ENCODE measurements at regions not wholly inside any gene's neighbourhood (a gene's known extent, or its start where the extent isn't known, plus 50 kb on each side); places are given as distances from the start of the nearest gene placed in this dataset.

DNA sequence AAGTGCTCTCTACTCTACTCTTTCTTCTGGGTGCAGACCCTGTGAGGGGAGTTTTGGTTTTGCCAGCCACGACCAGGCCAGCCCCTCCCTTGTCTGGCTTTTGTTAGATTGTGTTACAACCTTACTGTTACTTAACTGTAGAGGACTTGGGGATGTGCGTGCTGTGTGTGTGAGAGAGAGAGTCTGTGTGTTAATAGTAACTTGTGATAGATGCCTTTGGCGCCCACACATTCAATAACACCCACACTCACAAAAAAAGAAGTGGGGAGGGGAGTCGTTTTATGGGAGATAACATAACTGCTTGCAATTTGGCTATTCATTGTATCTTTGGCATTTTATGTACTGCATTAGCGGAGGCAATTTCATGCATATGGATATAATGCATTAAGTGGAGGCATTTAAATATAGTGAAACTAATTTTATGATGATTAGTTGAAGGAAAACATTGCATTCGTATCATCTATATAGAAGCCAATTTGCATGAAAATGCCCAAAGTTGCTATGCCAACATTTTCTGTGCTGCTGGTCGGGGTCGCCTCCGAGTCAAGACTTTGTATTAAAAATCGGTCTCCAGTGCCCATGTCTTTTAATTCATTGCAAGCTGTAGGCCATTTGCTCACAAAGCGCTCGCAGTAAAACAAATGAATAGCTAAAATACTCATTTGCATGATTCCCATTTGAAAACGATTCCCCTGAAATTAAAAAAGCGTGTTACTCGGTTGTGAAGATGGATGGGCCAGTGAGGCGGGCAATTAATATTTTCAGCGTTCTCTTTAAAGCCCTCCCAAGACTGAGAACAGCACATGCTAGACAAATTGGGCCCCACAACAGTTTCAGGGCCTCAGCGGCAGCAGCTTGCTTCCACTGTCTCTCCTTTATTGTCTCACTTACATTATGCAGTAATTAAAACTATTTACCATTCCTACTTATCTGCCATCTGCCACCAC, 158.5 kb upstream of the SMAD3 start:
- Histone ChIP-seq H3K36me3 (ENCODE audit: control insufficient read depth, insufficient read depth, low read length) (no peaks in the 10 kb centered on the region), H3K9me1 (ENCODE audit: insufficient read depth, low read length) (no peaks in the 10 kb centered on the region), H4K20me1 (ENCODE audit: insufficient read depth, low read length) (no peaks in the 10 kb centered on the region), H3K4me2 (ENCODE audit: low read depth, low read length) (no peak overlapping the region), H2BK5ac (ENCODE audit: low read depth, low read length, poor library complexity, severe bottlenecking) (no peak overlapping the region), H4K8ac (ENCODE audit: low read depth in 2 of 2, low read length in 2 of 2) (no peak overlapping the region), H2BK20ac (ENCODE audit: low read depth, low read length) (no peak overlapping the region), H2AK9ac (replicated peaks; ENCODE audit: low read depth, low read length, poor library complexity) (no peak overlapping the region), H3K14ac (replicated peaks; ENCODE audit: low read depth, low read length) (no peak overlapping the region), H3K4me1 (ENCODE audit: control insufficient read depth, insufficient read depth, low read length) (peaks cover 12% of the 10 kb centered on the region), H2BK15ac (ENCODE audit: low read depth, low read length) (no peak overlapping the region), H3K23ac (ENCODE audit: low read depth, low read length) (no peak overlapping the region), H4K5ac (ENCODE audit: low read depth, low read length) (no peak overlapping the region), H2BK120ac (ENCODE audit: low read depth, low read length) (no peak overlapping the region), H3K27ac (ENCODE audit: insufficient read depth, low read length) (no peak overlapping the region), H2AK5ac (ENCODE audit: low read depth, low read length) (no peak overlapping the region), H3K56ac (ENCODE audit: extremely low read depth, insufficient read depth, low read length) (no peak overlapping the region), H3K9me3 (ENCODE audit: control insufficient read depth, insufficient read depth, low read length) (peaks cover 2% of the 10 kb centered on the region; the same call in 1 of the 2 replicates), H3K4me3 (ENCODE audit: insufficient read depth, low read depth, low read length) (no peak overlapping the region), H2AFZ (replicated peaks; ENCODE audit: low read length, poor library complexity) (no peak overlapping the region), H3K9ac (ENCODE audit: low read depth, low read length) (no peak overlapping the region), H3K27me3 (ENCODE audit: control insufficient read depth, insufficient read depth, low read length) (peaks cover 1% of the 10 kb centered on the region; the same call in 1 of the 2 replicates), H4K91ac (ENCODE audit: insufficient read depth, low read depth, low read length) (no peak overlapping the region), H3K79me1 (ENCODE audit: low read depth in 1 of 2, low read length in 2 of 2) (no peaks in the 10 kb centered on the region), H3K18ac (ENCODE audit: low read depth, low read length) (no peak overlapping the region), H3K4ac (ENCODE audit: low read depth, low read length) (no peak overlapping the region)
- dilution Hi-C loops (cut with HindIII; ENCODE audit: low sequenced_read_pairs, unreplicated experiment) (no loop called here), intact Hi-C loops (cut with micrococcal nuclease) (no loop called here), in situ Hi-C loops (cut with MboI; ENCODE audit: low sequenced_read_pairs) (no loop called here)
- no TSS peak for BruUV-seq (replicated peaks)
- no peak for DNase-seq
- ChIA-PET POLR2A (ENCODE audit: unreplicated experiment) (no interaction called here), CTCF (interaction anchor here (0.7 kb wide), 1 partner anchor 290 kb away, joined by 3 read pairs; no protein-coding TSS in a partner anchor)
- ATAC-seq (ENCODE audit: low read depth) = no peak
- 90% methylated on average over 6 of the region's 18 CpGs; no CpG with 5 or more reads in 1 of the 2 experiments for WGBS, 2 experiments (ENCODE audit: extremely low coverage in 2 of 2, insufficient read length in 1 of 2)
- TF ChIP-seq, protein P1, sequence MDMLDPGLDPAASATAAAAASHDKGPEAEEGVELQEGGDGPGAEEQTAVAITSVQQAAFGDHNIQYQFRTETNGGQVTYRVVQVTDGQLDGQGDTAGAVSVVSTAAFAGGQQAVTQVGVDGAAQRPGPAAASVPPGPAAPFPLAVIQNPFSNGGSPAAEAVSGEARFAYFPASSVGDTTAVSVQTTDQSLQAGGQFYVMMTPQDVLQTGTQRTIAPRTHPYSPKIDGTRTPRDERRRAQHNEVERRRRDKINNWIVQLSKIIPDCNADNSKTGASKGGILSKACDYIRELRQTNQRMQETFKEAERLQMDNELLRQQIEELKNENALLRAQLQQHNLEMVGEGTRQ (IDR thresholded peaks at IDR 0.05; ENCODE audit: low read depth, low read length) = no peak
- TF ChIP-seq POLR2A (IDR thresholded peaks at IDR 0.05; ENCODE audit: low read depth, low read length) (no peak), FOS (IDR thresholded peaks at IDR 0.05; ENCODE audit: low read depth, low read length) (no peak), MXI1 (IDR thresholded peaks at IDR 0.05; ENCODE audit: borderline replicate concordance, low read depth, low read length) (no peak), RAD21 (IDR thresholded peaks at IDR 0.05; ENCODE audit: low read length) (no peak), BHLHE40 (IDR thresholded peaks at IDR 0.05; ENCODE audit: low read depth, low read length) (no peak), RFX5 (IDR thresholded peaks at IDR 0.05; ENCODE audit: low read depth, low read length) (no peak), RCOR1 (IDR thresholded peaks at IDR 0.05; ENCODE audit: insufficient replicate concordance, low read length) (no peak), CHD1 (IDR thresholded peaks at IDR 0.05; ENCODE audit: low read depth, low read length) (no peak), SMC3 (IDR thresholded peaks at IDR 0.05; ENCODE audit: low read depth, low read length) (no peak), MAZ (IDR thresholded peaks at IDR 0.05; ENCODE audit: borderline replicate concordance, low read depth, low read length) (no peak), NFE2L2 (IDR thresholded peaks at IDR 0.05; ENCODE audit: low read depth, low read length) (no peak), CEBPB (IDR thresholded peaks at IDR 0.05; ENCODE audit: low read depth, low read length) (no peak), MAFK (IDR thresholded peaks at IDR 0.05; ENCODE audit: low read depth, low read length) (no peak)
- TF ChIP-seq, protein P2, sequence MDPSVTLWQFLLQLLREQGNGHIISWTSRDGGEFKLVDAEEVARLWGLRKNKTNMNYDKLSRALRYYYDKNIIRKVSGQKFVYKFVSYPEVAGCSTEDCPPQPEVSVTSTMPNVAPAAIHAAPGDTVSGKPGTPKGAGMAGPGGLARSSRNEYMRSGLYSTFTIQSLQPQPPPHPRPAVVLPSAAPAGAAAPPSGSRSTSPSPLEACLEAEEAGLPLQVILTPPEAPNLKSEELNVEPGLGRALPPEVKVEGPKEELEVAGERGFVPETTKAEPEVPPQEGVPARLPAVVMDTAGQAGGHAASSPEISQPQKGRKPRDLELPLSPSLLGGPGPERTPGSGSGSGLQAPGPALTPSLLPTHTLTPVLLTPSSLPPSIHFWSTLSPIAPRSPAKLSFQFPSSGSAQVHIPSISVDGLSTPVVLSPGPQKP (IDR thresholded peaks at IDR 0.05; ENCODE audit: borderline replicate concordance, low read depth, low read length) = no peak
